ENCODE measurements at regions not wholly inside any gene's neighbourhood (a gene's known extent, or its start where the extent isn't known, plus 50 kb on each side); places are given as distances from the start of the nearest gene placed in this dataset.

DNA sequence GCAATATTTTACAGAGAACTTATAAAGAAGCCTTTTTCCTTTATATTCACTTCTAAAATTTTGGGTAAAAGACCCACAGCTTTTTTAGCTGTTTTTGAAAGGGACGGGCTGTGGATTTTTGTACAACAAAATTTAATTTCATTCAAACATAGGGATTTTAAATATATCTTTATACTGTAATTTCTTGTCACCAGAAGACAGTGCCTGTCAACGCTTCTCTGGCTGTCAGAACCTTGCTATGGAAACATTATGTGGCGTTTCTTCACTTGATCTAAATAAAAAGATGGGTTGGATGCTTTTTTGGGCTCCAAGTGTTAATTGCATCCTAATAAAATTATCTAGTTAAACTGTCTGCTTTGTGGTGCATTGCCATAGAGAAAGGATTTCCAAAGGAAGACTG is 635.6 kb upstream of the ALCAM start:
- TF ChIP-seq, protein P1, sequence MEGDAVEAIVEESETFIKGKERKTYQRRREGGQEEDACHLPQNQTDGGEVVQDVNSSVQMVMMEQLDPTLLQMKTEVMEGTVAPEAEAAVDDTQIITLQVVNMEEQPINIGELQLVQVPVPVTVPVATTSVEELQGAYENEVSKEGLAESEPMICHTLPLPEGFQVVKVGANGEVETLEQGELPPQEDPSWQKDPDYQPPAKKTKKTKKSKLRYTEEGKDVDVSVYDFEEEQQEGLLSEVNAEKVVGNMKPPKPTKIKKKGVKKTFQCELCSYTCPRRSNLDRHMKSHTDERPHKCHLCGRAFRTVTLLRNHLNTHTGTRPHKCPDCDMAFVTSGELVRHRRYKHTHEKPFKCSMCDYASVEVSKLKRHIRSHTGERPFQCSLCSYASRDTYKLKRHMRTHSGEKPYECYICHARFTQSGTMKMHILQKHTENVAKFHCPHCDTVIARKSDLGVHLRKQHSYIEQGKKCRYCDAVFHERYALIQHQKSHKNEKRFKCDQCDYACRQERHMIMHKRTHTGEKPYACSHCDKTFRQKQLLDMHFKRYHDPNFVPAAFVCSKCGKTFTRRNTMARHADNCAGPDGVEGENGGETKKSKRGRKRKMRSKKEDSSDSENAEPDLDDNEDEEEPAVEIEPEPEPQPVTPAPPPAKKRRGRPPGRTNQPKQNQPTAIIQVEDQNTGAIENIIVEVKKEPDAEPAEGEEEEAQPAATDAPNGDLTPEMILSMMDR (IDR thresholded peaks at IDR 0.05) = no peak
- TF ChIP-seq EZH2 (IDR thresholded peaks at IDR 0.05) = no peak
- TF ChIP-seq EZH2phosphoT487 (IDR thresholded peaks at IDR 0.05) = no peak

Measured in neural progenitor cell (in vitro differentiated cells).